SK-N-MC (cell line): ENCODE measurements at regions not wholly inside any gene's neighbourhood (a gene's known extent, or its start where the extent isn't known, plus 50 kb on each side); places are given as distances from the start of the nearest gene placed in this dataset.

ENCODE experiments used
- EZH2 ChIP-seq: fragments of 200-600 bp; sonication (generic); IDR thresholded peaks from one replicate; pipeline ENCODE4 v1.6.1; 2017; ENCODE audit warnings: antibody characterized with exemption
- FOXP2 ChIP-seq: optimal IDR thresholded peaks from 2 replicates; pipeline ENCODE3; 2011; ENCODE audit warnings: mild to moderate bottlenecking, moderate library complexity; ENCODE audit not compliant: insufficient read depth; ENCODE audit errors: extremely low read length, control extremely low read depth
- POLR2AphosphoS5 ChIP-seq: IDR thresholded peaks from 2 replicates; pipeline ENCODE4 v1.6.1; 2012; ENCODE audit warnings: mild to moderate bottlenecking, low read depth, low read length, borderline replicate concordance

DNA sequence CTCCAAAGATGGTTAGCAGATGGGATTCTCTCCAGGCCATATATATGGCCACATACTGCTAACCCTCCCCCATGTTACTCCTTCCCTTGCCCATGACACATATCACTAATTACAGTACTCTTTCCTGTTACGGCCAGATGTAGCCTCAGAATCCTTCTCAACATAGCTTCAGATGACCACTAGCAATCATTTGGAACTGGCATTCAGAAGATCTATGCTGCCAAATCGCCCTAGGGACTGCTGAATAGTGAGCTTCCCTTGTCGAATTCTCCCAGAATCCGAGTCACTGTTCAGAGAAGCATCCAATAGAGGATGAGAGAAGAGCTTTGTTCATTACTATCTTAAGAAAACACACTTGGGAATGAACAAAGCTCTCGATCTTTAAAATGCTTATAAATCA is 121.2 kb upstream of the TANK start:
- TF ChIP-seq EZH2, result no peak
- TF ChIP-seq POLR2AphosphoS5, result no peak
- no peak for TF ChIP-seq FOXP2
